ENCODE measurements at regions not wholly inside any gene's neighbourhood (a gene's known extent, or its start where the extent isn't known, plus 50 kb on each side); places are given as distances from the start of the nearest gene placed in this dataset.

DNA sequence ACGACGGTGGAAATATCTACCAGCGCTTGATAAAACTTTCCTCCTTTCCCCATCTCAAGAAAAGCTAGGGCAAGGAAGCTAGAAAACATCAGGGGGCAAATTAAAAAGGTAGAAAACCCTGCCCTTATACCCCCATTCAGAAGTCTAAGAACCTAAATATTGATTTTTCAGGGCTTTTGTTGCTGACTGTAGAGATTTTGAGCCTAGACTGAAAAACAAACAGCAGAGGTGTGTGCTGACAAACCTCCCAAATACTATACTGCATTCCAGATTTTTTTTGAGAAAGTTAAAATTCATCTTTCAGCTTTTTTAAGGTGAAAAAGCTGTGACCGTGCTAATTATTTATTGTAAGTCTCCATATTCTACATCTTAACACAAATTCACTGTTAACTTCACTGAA, 478.3 kb upstream of the SOX5 start:
- H3K9me3 ChIP-seq = no peaks in the 10 kb centered on the region
- TF ChIP-seq CTCF (IDR thresholded peaks at IDR 0.05) (no peak), POLR2AphosphoS5 (IDR thresholded peaks at IDR 0.05) (no peak), POLR2A (IDR thresholded peaks at IDR 0.05) (no peak), EP300 (IDR thresholded peaks at IDR 0.05) (no peak)
- H3K27me3 ChIP-seq = no peaks in the 10 kb centered on the region
- no peaks in the 10 kb centered on the region for H3K4me1 ChIP-seq
- WGBS, 2 donors = 75 to 79% methylated on average over 4 of the region's 4 CpGs
- no peak overlapping the region for H3K4me3 ChIP-seq
- no peak overlapping the region for H3K27ac ChIP-seq
- no peaks in the 10 kb centered on the region for H3K36me3 ChIP-seq
- ATAC-seq (ENCODE audit: low FRiP score in 2 of 2) (no peak), DNase-seq (no peak)

- Histone ChIP-seq H3K36me3 (no peaks in the 10 kb centered on the region), H3K27me3 (no peaks in the 10 kb centered on the region), H3K27ac (no peak overlapping the region), H3K9me3 (no peaks in the 10 kb centered on the region), H3K4me3 (no peak overlapping the region), H3K4me1 (no peaks in the 10 kb centered on the region)
- no peak for TF ChIP-seq POLR2A (IDR thresholded peaks at IDR 0.05)
- no peak for TF ChIP-seq CTCF (IDR thresholded peaks at IDR 0.05)
- TF ChIP-seq POLR2AphosphoS5 (IDR thresholded peaks at IDR 0.05) = no peak
- no peak for TF ChIP-seq EP300 (IDR thresholded peaks at IDR 0.05)
- ATAC-seq (ENCODE audit: low FRiP score in 2 of 2) (no peak), DNase-seq (no peak)
- 94% methylated on average over 2 of the region's 2 CpGs for WGBS, 2 donors
These were observed 476.1 kb upstream of the SOX5 start for GRCh38 chr12:24425601-24425970.

DNA sequence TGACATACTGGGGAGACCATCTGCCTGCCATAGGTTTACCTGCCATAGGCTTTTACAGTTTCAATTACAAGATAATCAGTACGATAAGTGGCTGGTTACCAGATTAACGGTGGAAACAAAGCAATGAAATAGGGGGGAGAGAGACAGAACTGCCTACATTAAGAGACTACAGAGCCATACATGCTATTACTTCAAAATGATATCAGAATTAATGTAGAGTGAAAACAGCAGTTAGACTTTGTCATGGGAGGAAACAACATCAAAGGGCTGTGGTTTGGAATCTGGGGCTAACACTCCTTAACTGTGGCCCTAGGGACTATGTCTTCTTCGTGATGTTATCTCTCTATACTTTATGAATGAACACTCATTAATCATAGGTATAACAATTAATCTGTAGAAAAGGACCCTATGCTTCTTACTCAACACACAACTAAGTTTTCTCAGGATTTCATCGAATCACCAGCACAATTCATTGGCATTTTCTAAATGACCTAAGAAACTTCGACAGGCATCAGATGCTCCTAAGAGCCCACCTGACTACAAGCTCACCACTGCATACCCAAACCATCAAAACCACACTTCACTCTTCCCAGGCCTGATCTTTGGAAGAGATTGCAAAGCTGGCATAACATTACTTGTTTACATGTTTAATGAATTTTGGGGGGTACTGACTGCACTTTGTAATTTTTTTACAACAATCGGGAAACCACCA, 475.6 kb upstream of the SOX5 start:
- no peaks in the 10 kb centered on the region for H3K27me3 ChIP-seq
- 72 to 76% methylated on average over 6 of the region's 6 CpGs for WGBS, 2 donors
- ATAC-seq (ENCODE audit: low FRiP score in 2 of 2) (no peak), DNase-seq (no peak)
- no peaks in the 10 kb centered on the region for H3K4me1 ChIP-seq
- no peaks in the 10 kb centered on the region for H3K36me3 ChIP-seq
- H3K9me3 ChIP-seq = no peaks in the 10 kb centered on the region
- no peak overlapping the region for H3K4me3 ChIP-seq
- no peak overlapping the region for H3K27ac ChIP-seq
- TF ChIP-seq CTCF (IDR thresholded peaks at IDR 0.05) (no peak), POLR2A (IDR thresholded peaks at IDR 0.05) (no peak), POLR2AphosphoS5 (IDR thresholded peaks at IDR 0.05) (no peak), EP300 (IDR thresholded peaks at IDR 0.05) (no peak)

- no peak for TF ChIP-seq EP300 (IDR thresholded peaks at IDR 0.05)
- TF ChIP-seq CTCF (IDR thresholded peaks at IDR 0.05) = no peak
- TF ChIP-seq POLR2A (IDR thresholded peaks at IDR 0.05) = no peak
- no peak for TF ChIP-seq POLR2AphosphoS5 (IDR thresholded peaks at IDR 0.05)
- DNase-seq (no peak), ATAC-seq (ENCODE audit: low FRiP score in 2 of 2) (no peak)
- Histone ChIP-seq H3K4me3 (no peak overlapping the region), H3K27me3 (no peaks in the 10 kb centered on the region), H3K4me1 (no peaks in the 10 kb centered on the region), H3K9me3 (no peaks in the 10 kb centered on the region), H3K27ac (no peak overlapping the region), H3K36me3 (no peaks in the 10 kb centered on the region)
- 65 to 76% methylated on average over 2 of the region's 2 CpGs for WGBS, 2 donors
These were observed 474.9 kb upstream of the SOX5 start for GRCh38 chr12:24424376-24424775.

DNA sequence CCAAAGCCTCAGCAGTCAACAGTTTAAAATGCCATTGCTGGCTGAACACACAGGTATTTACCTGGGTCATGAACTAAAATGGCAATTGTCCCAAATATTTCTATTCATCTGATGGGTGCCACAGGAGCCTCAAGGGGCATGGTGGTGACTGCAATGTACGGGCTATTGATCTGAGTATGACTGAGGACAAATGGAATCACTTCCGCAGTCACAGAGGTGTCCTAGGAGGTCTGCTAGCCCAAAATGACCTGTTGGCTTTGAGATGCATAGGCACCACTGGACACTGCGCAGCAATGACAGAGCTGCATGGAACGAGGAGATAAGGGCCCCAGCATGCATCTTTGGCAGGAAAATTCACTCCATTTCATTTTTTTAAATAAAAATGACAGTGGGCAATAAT, 474.1 kb upstream of the SOX5 start:
- 88 to 92% methylated on average over 4 of the region's 4 CpGs for WGBS, 2 donors
- DNase-seq = no peak

More for the DNA sequence above, 474.1 kb upstream of the SOX5 start:
- TF ChIP-seq EP300 (IDR thresholded peaks at IDR 0.05) = no peak
- no peak for TF ChIP-seq CTCF (IDR thresholded peaks at IDR 0.05)
- TF ChIP-seq POLR2A (IDR thresholded peaks at IDR 0.05) = no peak
- TF ChIP-seq POLR2AphosphoS5 (IDR thresholded peaks at IDR 0.05) = no peak
- Histone ChIP-seq H3K27ac (no peak overlapping the region), H3K9me3 (no peaks in the 10 kb centered on the region), H3K4me3 (no peak overlapping the region), H3K27me3 (no peaks in the 10 kb centered on the region), H3K36me3 (no peaks in the 10 kb centered on the region), H3K4me1 (no peaks in the 10 kb centered on the region)
- no peak for ATAC-seq (ENCODE audit: low FRiP score in 2 of 2)

Measured in upper lobe of left lung (tissue), 6 donors.